ENCODE measurements at regions not wholly inside any gene's neighbourhood (a gene's known extent, or its start where the extent isn't known, plus 50 kb on each side); places are given as distances from the start of the nearest gene placed in this dataset.

- Histone ChIP-seq H3K36me3 (no peaks in the 10 kb centered on the region), H3K27ac (no peak overlapping the region), H3K27me3 (no peaks in the 10 kb centered on the region), H3K4me3 (no peak overlapping the region), H3K4me1 (ENCODE audit: low read depth) (no peaks in the 10 kb centered on the region), H3K9me3 (ENCODE audit: low read depth) (no peaks in the 10 kb centered on the region)
- DNase-seq (ENCODE audit: low read depth in 1 of 2, low spot score in 1 of 2) = no peak
- TF ChIP-seq CTCF (IDR thresholded peaks at IDR 0.05; ENCODE audit: low read depth, low read length) = no peak
These were observed 324.9 kb upstream of the SNX7 start for GRCh38 chr1:98336472-98337083.

GRCh38 chr1:98333936-98334335 lies 327.6 kb upstream of the SNX7 start:
- H3K9me3 ChIP-seq (ENCODE audit: low read depth) = no peaks in the 10 kb centered on the region
- no peaks in the 10 kb centered on the region for H3K4me1 ChIP-seq (ENCODE audit: low read depth)
- no peak overlapping the region for H3K27ac ChIP-seq
- H3K4me3 ChIP-seq = no peak overlapping the region
- TF ChIP-seq CTCF (IDR thresholded peaks at IDR 0.05; ENCODE audit: low read depth, low read length) = no peak
- DNase-seq (ENCODE audit: low read depth in 1 of 2, low spot score in 1 of 2) = no peak
- H3K27me3 ChIP-seq = no peaks in the 10 kb centered on the region
- H3K36me3 ChIP-seq = no peaks in the 10 kb centered on the region

- no peak for TF ChIP-seq CTCF (IDR thresholded peaks at IDR 0.05; ENCODE audit: low read depth, low read length)
- H3K27me3 ChIP-seq = no peaks in the 10 kb centered on the region
- H3K36me3 ChIP-seq = no peaks in the 10 kb centered on the region
- H3K4me1 ChIP-seq (ENCODE audit: low read depth) = no peaks in the 10 kb centered on the region
- no peak overlapping the region for H3K4me3 ChIP-seq
- H3K27ac ChIP-seq = no peak overlapping the region
- DNase-seq (ENCODE audit: low read depth in 1 of 2, low spot score in 1 of 2) = no peak
- no peaks in the 10 kb centered on the region for H3K9me3 ChIP-seq (ENCODE audit: low read depth)
These were observed 328.1 kb upstream of the SNX7 start for GRCh38 chr1:98333406-98333805.

DNA sequence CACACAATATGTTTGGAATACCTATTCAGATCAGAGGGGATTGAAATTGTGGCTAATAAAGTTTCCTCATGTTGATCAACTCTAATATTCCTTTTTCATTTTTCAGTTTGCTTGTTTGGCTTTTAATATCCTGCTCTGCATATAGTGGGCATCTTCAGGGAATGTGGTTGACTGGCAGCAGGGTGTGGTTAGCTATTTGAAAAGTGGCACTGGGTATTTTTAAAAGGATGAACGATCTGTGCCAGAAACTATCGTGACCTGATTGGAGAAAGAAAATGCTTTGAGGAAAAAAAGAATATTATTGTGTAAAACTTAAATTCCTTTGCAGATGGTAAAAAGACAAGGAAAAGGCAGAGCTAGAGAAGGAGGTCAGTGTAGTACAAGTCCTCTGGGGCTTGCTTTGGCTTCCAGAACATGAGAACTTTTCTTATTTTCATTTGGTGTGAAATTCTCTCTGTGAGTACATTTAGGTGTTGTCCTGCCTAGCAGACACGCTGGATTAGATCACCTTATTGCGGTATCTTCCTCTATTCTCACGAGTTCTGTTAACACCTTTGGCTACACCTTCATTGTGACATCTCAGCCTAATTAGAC lies 329.7 kb upstream of the SNX7 start:
- no peak for DNase-seq (ENCODE audit: low read depth in 1 of 2, low spot score in 1 of 2)
- TF ChIP-seq CTCF (IDR thresholded peaks at IDR 0.05; ENCODE audit: low read depth, low read length) = no peak
- Histone ChIP-seq H3K36me3 (no peaks in the 10 kb centered on the region), H3K27ac (no peak overlapping the region), H3K27me3 (no peaks in the 10 kb centered on the region), H3K4me3 (no peak overlapping the region), H3K4me1 (ENCODE audit: low read depth) (no peaks in the 10 kb centered on the region), H3K9me3 (ENCODE audit: low read depth) (no peaks in the 10 kb centered on the region)

- no peaks in the 10 kb centered on the region for H3K27me3 ChIP-seq
- TF ChIP-seq CTCF (IDR thresholded peaks at IDR 0.05; ENCODE audit: low read depth, low read length) = no peak
- H3K4me3 ChIP-seq = no peak overlapping the region
- H3K27ac ChIP-seq = no peak overlapping the region
- H3K9me3 ChIP-seq (ENCODE audit: low read depth) = no peaks in the 10 kb centered on the region
- DNase-seq (ENCODE audit: low read depth in 1 of 2, low spot score in 1 of 2) = no peak
- no peaks in the 10 kb centered on the region for H3K36me3 ChIP-seq
- no peaks in the 10 kb centered on the region for H3K4me1 ChIP-seq (ENCODE audit: low read depth)
These were observed 330.3 kb upstream of the SNX7 start for GRCh38 chr1:98331243-98331642.

Measured in cardiac muscle cell (in vitro differentiated cells and primary cell).